NCI-H345 (cell line): ENCODE measurements at regions not wholly inside any gene's neighbourhood (a gene's known extent, or its start where the extent isn't known, plus 50 kb on each side); places are given as distances from the start of the nearest gene placed in this dataset.
A peak's percentile ranks its signal among the peaks of the same experiment; 100 is the strongest.
"Not testable (repeated sequence)": the region's sequence is repeated elsewhere in the genome, so short reads cannot be mapped to it uniquely, and the experiment has no call there.

ENCODE experiments used
- DNase-seq: peaks from one replicate; lab custom pipeline; 2025; lab: John Stamatoyannopoulos, UW

DNA sequence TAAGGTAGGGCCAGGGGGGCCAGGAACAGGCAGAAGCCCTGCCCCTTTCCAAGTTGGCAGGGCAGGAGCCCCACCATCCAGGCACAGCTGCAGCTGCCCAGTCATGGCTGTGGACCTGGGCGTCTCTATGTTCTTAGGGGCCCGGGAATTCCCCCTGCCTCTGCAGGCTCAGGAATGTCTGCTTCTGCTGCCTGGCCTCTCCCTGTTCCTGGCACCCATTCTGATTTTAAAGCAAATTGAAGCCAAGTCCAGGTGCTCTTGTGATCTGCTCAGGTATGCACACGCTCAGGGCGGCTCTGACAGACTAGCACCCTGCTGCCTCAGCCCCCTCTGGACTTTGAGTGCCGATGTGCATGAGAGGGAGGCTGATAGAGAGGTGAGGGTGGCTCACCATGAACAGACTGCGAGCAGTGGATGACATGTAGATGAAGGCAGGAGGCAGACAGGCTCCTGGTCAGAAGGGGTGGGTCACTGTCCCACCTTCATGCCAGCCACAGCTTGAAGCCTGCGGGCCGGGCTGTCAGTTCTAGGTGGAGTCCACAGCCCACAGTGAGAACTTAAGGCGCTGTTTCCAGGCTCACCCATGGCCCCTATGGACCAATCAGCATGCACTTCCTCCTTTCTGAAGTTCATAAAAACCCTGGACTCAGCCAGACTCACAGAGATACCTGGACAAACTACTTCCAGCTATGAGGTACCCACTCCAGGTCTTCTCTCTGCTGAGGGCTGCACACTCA is 747.8 kb upstream of the GBE1 start:
- DNase-seq, result no peak

DNA sequence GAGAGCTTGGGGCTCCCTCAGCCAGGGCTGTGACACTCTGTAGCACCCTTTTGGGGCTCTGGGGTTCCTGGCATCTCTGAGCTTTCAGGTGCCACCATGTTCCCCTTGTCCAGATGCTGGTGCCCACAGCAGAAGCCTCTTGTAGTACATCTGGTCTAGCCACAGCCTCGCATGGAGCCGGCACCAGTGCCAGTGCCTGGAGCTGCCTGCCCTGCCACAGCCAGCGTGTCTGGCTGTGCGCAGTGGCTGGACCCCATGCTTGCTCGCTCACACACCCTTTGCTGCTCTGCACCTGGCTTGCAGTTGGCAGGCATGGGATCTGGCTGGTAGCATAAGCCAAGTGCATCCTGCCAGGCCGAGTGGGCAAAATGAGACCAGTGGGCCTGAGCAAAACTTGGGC is 744.8 kb upstream of the GBE1 start:
- DNase-seq, result no peak

DNA sequence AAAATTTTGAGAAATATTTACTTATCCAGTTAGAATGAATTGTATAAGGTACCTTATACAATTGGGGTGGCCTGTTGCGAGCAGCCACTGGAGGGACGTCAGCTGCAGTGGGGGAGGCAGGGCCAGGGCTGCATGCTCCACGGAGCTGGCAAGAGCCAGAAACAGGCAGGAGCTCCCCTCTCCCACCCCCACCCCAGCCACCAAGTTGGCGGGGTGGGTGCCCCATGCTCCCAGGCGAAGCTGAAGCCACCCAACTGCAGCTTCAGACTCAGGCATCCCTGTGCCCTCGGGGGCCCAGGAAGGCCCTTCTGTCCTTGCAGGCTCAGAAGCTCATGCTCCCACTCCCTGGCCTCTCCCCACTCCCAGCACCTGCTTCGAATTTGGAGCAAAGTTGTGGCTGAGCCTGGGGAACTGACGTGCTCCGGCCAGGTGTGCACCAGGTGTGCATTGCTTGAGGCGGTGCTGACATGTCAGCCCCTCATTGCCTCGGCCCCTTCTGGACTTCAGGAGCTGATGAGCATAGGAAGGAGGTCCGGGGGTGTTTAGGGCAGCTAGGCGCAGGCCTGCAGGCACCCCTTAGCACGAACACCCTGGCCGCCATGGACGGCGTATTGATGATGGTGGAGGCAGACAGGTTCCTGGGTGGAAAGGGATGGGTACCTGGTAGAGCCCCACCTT is 743.8 kb upstream of the GBE1 start:
- no peak for DNase-seq

DNA sequence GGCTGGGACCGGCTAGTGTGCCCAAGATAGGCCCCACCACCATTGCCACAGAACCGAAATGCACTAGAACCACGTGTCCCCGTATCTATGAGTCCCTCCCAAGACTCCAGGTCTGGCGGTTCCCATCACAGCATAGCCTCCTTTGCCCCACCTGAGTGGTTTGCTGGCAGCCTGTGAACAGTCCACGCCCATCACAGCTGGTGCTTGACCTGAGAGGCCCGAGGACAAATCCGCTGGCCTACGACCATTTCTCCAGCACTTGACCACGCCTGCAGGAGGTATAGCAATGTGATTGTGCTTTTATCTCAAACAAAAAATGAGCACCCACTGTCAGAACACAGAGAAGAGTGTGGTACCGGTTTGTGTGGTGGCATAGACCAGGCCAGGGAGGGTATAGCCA is 736.7 kb upstream of the GBE1 start:
- no peak for DNase-seq

DNA sequence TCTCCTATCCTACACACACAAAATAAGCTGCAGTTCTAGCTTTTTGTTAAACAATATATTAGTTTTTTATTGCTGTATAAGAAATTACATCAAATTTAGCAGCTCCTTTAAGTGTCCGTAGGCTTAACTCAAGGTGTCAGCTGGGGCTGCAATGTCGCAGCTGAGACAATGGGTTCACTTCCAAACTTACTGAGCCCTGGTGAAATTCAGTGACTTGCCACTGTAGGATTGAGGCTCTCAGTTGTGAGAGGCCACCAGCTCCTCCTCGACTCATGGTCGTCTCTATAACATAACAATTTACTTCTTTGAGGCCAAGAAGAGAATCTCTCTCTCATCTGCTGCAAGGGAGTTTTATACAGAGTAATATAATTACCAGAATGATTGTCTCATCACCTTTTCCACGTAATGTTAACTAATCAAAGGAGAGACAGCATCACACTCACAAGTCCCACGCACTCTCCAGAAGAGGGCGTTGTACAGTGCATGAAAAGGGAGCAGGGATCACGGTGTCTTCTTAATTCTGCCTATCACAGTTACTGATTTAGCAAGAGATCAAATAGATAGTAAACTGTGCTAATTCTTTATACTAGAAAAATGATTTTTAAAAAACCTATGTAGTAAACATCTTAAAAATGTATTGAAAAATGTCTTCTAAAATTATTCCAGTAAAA is 735.6 kb upstream of the GBE1 start:
- no peak for DNase-seq

DNA sequence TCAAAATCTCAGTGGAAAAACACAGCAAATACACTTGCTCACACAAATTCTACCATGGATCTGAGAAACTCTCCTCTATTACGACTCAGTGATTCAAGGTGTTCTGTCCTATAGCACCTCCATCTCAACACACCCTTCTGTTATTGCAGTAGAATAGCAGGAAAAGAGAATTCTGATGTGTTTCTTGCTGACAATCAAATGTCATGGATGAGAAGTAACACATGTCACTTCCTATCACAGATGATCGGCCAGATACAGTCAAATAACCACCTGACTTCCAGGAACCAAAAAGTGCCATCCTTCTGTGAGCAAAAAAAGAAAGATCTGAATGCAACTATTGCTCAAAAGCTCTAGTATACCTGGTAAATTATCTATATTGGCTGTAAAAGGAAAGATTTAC is 734.2 kb upstream of the GBE1 start:
- no peak for DNase-seq

DNA sequence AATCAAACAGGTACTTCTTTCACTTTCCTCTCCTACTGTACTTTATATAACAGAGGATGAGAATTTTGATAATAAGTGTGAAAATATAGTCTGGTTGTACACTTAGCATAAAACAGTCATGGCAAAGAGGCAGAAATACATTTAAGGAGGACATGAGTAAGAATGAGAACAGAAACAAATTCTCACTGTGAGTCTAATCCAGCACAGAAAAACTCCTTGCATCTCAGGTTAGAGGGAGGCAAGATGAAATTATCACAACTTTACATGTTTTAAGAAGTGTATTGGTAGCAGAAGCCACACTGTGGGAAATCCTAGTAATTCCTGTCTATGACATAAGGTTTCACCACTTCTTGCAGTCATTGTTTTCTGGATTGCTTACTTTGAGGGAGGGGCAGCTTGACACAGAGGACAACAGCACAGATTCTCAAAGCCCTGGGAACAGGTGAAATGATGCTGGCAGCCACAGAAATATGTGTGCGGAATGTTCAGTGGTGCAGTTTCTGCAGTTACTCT is 733.6 kb upstream of the GBE1 start:
- DNase-seq, result no peak

DNA sequence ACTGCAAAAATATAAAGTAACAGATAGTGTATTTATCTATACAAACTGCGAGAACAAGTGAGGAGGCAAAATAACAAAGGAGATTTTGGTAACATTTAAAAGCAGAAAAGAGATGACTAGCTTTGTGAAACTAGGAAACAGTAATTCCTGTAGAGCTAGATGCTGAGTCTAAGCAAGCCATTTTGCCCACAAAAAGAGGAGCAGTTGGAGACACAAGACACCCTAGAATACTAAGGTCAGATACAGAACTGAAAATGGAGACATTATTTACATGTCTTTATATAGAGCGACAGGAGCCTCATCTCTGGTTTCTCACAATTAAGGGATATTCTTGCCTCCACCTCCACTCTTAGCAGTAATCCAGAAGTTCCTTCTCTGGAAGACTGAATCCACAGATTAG is 732.4 kb upstream of the GBE1 start:
- no peak for DNase-seq

DNA sequence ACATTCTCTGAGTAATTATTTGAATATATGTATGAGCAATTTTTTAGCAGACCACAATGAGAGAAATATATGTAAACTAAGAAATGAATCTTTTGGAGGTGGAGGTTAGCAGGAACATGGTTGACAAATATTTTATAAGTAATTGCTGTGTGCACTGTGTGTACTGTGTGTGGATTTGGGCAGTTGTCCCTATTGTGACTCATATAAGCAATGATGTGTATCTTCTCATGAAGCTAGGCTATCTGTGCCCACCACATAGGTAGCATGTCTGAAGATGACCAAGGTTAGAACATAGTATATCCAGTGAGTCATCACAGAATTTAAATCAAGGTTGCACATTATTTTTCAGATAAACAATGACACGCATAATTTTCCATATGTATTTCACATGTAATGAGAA is 713.9 kb upstream of the GBE1 start:
- DNase-seq, result no peak

DNA sequence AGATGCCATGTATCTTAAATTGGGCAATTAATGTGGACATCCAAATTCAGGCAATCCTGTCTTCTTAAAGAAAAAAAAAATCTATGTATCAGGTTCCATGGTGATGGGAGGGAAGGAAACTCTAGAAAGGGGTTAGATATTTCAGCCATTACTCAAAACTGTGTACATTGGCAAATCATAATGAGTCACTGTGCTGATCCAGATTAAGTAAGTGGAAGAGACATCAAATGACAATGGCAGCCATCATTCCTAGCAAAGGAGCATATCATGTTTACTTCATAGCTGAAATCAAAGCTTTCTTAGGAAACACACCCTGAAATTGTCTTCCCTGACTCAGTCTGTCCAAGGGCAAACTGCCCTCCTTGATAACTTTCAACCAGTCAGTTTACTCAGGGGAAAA is 713.3 kb upstream of the GBE1 start:
- no peak for DNase-seq

DNA sequence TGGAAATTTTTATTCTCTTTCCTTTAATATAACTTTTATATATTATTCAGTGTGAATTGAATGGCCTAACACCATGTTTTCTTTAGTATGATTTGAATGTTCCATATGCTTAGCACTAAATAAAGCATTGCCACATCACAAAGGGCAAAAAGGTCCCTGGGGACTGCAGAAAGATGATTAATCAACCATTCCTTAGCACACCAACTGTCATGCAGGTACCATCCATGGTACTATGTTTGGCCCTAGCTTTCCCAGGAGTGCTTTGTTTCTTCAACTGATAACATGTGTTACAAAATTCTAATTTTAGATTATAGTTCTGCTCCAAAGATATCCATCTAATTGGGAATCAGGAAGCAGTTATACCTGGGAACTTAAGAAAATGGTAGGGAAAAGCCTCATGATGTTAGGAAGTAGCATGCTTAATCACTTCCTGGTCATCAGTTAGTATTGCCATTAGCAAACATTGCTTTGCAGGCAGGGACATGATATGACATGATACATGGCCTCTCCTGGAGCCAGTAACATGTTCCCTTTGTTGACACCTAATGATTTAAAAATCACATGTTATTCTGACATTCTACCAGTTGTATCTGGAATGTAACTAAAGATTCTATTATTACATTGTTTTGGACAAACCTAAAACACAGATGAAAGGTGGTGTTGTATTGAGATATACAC is 712.6 kb upstream of the GBE1 start:
- DNase-seq, result no peak

DNA sequence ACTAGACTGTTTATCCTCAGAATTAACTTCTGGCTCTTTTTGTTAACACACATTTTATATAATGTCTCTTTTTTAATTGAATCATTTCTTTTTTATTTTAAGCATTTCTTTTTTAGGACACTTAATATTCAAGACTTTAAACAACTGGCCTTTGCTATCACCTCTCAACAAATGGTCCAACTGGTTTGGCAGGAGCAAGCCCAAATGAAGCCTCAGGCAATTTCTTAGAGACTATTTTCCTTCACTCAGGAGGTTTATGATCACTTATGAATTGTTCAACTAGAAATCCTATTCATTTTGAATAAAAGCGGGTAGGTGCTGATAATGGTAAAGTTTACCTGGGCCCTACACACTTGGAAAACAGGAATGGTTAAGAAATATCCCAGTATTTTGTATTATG is 705.6 kb upstream of the GBE1 start:
- DNase-seq, result no peak

DNA sequence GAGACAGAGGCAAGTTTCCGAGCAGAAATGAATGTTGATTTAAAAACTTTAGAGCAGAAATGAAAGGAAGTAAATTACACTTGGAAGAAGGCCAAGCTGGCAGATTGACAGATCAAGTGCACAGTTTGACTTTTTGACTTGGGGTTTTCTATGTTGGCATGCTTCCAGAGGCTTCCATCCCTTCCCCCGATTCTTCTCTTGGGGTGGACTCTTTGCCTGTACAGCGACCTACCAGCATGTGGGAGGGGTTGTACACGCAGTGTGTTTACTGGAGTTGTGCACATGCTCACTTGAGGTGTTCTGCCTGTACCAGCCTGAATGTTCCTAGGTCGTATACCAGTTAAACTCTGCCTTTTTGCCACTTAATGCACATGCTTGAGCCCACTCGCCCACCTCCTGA is 701.5 kb upstream of the GBE1 start:
- peak; percentile 33 for DNase-seq

DNA sequence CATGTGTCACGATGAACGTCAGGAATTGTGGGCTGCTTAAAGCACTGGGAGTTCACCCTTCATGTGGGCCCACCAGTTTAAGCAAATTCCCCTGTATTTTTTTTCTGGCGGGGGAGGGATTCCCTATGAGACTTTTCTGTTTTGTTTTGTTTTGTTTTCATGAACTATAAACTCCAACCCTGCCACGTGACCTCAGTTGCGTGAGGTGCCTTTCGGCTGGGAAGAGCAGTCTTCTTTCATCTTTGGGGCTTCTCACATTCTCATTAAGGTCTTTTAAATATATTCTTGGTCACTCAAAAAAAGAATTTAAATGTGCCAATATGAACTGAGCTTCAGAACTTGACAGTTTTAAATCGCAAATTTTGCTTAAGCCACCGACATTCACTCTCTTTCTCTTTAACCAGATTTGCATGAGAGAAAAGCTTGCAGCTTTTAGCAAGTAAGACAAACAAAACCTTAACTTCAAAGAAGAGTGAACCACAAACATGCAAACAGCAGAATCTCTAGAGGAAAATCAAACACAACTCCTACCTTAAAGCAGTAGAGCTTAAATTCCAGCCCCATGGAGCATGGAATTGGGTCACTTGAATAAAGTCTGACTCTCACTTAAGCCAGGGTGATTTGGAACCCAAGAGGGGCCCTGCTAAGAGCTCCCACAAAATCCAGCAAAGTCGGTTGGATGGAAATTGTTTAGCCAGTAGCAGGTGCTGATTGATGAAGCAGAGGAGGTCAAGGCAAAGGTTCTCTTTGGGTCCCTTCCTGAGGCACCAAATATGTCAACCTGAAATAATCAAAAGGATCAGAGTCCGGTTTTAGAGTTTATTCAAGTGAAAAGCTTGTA is 699.8 kb upstream of the GBE1 start:
- DNase-seq, result no peak

DNA sequence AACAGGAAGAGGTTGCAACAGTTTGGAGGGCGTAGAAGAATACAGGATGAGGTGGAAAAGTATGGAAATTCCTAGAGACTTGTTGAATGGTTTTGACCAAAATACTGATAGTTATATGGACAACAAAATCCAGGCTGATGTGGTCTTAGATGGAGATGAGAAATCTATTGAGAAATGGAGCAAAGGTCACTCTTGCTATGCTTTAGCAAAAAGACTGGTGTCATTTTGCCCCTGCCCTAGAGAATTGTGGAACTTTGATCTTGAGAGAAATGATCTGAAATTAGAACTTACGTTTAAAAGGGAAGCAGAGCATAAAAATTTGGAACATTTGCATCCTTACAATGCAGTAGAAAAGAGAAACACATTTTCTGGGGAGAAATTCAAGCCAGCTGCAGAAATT is 686.9 kb upstream of the GBE1 start:
- DNase-seq, result no peak

DNA sequence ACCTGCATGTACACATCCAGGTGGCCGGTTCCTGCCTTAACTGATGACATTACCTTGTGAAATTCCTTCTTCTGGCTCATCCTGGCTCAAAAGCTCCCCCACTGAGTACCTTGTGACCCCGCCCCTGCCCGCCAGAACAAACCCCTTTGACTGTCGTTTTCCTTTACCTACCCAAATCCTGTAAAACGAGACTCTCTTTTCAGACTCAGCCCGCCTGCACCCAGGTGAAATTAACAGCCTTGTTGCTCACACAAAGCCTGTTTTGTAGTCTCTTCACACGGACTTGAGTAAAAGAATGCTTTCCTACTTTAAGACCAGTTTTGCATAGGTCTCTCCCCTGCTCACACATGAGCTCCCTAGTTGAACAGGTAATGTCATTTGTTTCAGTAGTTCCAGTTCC is 667.4 kb upstream of the GBE1 start:
- DNase-seq, result not testable (repeated sequence)

DNA sequence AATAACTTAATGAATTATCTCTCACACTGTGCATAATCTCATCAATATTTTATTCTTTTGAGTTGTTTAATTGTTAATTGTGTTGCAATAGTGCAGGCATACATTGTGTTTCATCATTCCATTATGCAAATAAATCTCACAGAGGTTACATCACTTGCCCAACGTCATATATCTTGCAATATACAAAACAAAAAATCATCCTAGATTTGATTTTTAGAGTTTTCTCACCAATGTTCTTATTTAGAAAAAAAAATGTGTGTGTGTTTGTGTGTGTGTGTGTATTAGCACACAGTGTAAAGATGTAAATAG is 662.5 kb upstream of the GBE1 start:
- DNase-seq, result no peak

DNA sequence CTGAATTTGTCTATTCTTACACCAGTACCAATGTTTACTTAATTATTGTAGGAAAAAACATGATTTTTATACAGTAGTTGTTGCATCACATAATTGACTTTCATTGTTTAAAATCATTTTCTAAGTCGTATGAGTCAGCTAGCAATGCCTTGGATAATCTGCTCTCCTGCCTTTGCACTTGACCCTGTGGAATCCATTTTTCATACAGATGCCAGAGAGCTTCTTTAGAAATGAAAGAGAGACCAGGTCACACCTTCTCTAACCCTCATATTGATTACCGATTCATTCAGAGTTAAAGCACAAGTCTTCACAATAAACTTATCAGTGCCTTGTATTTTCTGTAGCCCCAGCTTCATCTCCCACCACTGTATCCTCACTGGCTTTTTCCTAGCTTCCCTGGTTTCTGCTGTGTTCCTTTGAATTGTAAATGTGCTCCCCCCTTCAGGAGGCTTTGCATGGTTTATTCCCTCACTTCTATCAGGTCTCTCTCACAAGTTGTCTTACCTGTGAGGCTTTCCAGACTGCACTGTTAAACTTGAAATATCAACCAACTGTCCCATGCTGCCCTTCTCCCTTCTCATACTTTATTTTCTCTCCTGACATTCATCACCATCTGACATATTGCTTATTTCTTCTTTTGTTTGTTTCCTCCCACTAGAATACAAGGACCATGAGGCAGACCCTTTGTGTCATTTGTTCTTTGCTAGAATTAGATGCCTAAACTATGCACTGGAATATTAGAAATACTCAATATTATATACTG is 662.0 kb upstream of the GBE1 start:
- DNase-seq, result no peak

DNA sequence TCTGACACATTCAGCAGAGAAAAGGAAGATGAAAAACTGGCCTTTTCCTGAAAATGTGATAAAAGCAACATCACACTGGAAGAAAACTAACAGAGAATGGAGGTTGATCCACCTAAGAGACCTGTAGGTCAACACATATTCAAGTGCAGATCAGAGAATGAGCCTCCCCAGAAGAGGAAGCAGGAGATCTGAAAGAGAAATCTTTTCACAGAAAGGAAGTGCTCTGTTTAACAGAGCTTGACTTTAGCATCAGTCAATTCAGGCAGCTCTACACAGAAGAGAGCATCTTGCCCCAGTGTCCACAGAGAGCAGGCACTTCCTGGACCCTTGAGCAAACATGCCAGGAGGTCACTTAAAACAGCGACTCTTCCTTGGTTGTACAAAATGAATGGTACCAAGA is 655.4 kb upstream of the GBE1 start:
- DNase-seq, result no peak

DNA sequence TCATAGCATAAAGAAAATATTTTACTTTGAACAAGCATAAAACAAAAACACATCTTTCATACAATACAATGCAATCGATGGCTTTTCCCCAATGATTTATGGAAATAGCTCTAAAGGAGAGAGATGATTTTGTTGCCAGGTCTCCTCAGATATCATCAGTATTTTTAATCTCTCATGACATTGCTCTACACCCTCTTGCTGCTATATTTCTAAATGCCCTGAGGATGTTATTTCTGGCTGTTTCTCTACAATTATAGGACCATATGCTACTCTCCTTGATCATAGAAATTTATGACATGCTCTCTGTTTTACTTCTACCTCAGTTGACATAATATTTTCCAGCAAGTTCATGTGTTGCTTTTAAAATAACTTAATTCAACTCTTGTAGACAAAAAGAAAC is 654.9 kb upstream of the GBE1 start:
- no peak for DNase-seq

DNA sequence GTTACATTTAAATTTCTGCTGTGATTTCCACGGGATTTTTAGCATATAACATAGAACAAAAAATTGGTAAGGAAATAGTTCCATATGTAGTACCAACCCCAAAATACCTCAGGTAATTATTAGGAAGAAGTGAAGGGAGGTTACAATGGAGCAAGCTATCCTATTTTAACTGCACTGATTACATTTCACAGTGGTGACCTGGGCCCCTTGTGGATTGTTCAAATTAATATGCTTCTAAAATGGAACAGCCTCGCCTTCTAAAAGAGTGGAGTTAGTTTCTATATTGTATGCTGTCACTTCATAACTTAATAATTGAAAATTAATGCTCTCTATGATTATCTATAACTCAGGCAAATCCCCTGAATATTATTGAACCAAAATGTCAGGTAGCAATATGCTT is 651.7 kb upstream of the GBE1 start:
- DNase-seq, result no peak
